ENCODE measurements at regions not wholly inside any gene's neighbourhood (a gene's known extent, or its start where the extent isn't known, plus 50 kb on each side); places are given as distances from the start of the nearest gene placed in this dataset.

GRCh38 chr20:23143098-23143497 lies 57.0 kb upstream of the CD93 start:
- Histone ChIP-seq H3K4me1 (ENCODE audit: control insufficient read depth in 4 of 4, insufficient read depth in 4 of 4, low read length in 3 of 4) (peaks cover 0 to 3% (median 2%) of the 10 kb centered on the region in 4 donors), H3K36me3 (ENCODE audit: control insufficient read depth in 4 of 4, insufficient read depth in 3 of 4, low read depth in 1 of 4, low read length in 3 of 4) (no peaks in the 10 kb centered on the region), H3K27ac (ENCODE audit: low read depth in 1 of 2, low read length in 2 of 2) (peak overlapping the region in 1 of 2 donors; percentile 81), H3K9ac (ENCODE audit: low read depth in 1 of 2, low read length in 2 of 2) (no peak overlapping the region), H3K9me3 (ENCODE audit: control insufficient read depth in 4 of 4, low read length in 3 of 4) (no peaks in the 10 kb centered on the region), H3K4me3 (ENCODE audit: low read depth in 1 of 3, low read length in 3 of 3) (no peak overlapping the region), H3K27me3 (ENCODE audit: control insufficient read depth in 4 of 4, insufficient read depth in 4 of 4, low read length in 3 of 4) (no peaks in the 10 kb centered on the region)
- no peak for TF ChIP-seq TAF1 (conservative IDR thresholded peaks at IDR 0.05)
- TF ChIP-seq ATF3 (IDR thresholded peaks at IDR 0.05) = no peak
- TF ChIP-seq FOXA2 (IDR thresholded peaks at IDR 0.05) = no peak
- TF ChIP-seq RAD21 (IDR thresholded peaks at IDR 0.05) = peak; percentile 52 to 61
- peak; percentile 80 for TF ChIP-seq NR2F2 (IDR thresholded peaks at IDR 0.05)
- no peak for TF ChIP-seq MAX (IDR thresholded peaks at IDR 0.05)
- TF ChIP-seq SP1 (IDR thresholded peaks at IDR 0.05) = peak; percentile 24
- TF ChIP-seq JUND (IDR thresholded peaks at IDR 0.05) = peak; percentile 77 to 79
- TF ChIP-seq CTCF (IDR thresholded peaks at IDR 0.05; ENCODE audit: low read depth, low read length, missing input control) = peak; percentile 4
- TF ChIP-seq RXRA (IDR thresholded peaks at IDR 0.05) = peak in 1 of 2 donors; percentile 36
- WGBS = 44% methylated on average over 5 of the region's 5 CpGs
- no peak for DNase-seq (ENCODE audit: low spot score)

GRCh38 chr20:23142162-23143050 lies 56.3 kb upstream of the CD93 start:
- peaks cover 0 to 3% (median 2%) of the 10 kb centered on the region in 4 donors for H3K4me1 ChIP-seq (ENCODE audit: control insufficient read depth in 4 of 4, insufficient read depth in 4 of 4, low read length in 3 of 4)
- no peaks in the 10 kb centered on the region for H3K36me3 ChIP-seq (ENCODE audit: control insufficient read depth in 4 of 4, insufficient read depth in 3 of 4, low read depth in 1 of 4, low read length in 3 of 4)
- no peaks in the 10 kb centered on the region for H3K27me3 ChIP-seq (ENCODE audit: control insufficient read depth in 4 of 4, insufficient read depth in 4 of 4, low read length in 3 of 4)
- no peak overlapping the region for H3K9ac ChIP-seq (ENCODE audit: low read depth in 1 of 2, low read length in 2 of 2)
- no peak for DNase-seq (ENCODE audit: low spot score)
- H3K9me3 ChIP-seq (ENCODE audit: control insufficient read depth in 4 of 4, low read length in 3 of 4) = no peaks in the 10 kb centered on the region
- 84% methylated on average over 16 of the region's 16 CpGs for WGBS
- H3K4me3 ChIP-seq (ENCODE audit: low read depth in 1 of 3, low read length in 3 of 3) = no peak overlapping the region
- H3K27ac ChIP-seq (ENCODE audit: low read depth in 1 of 2, low read length in 2 of 2) = peak overlapping the region; percentile 58 to 81
- no peak for TF ChIP-seq REST (IDR thresholded peaks at IDR 0.05)
- no peak for TF ChIP-seq HNF4G (IDR thresholded peaks at IDR 0.05)
- no peak for TF ChIP-seq HNF4A (conservative IDR thresholded peaks at IDR 0.05)
- TF ChIP-seq JUND (IDR thresholded peaks at IDR 0.05) = no peak
